Keratinocyte (primary cell): ENCODE measurements at regions not wholly inside any gene's neighbourhood (a gene's known extent, or its start where the extent isn't known, plus 50 kb on each side); places are given as distances from the start of the nearest gene placed in this dataset.

Experiments used
- EZH2 ChIP-seq: IDR thresholded peaks from one replicate; pipeline ENCODE4 v1.6.1; 2012; ENCODE audit warnings: inconsistent platforms, mild to moderate bottlenecking, low read length, moderate library complexity
- TF ChIP-seq, protein P1 (sequence below), 3 experiments: IDR thresholded peaks in 1 of 3; conservative IDR thresholded peaks in 1 of 3; optimal IDR thresholded peaks in 1 of 3; 2 replicates in 2 of 3; 3 replicates in 1 of 3; pipeline versions ENCODE3 to v1.5.1; 2011; ENCODE audit warnings: low read length in 3 of 3, mild to moderate bottlenecking in 3 of 3, moderate library complexity in 2 of 3, control low read depth in 1 of 3, inconsistent platforms in 1 of 3; ENCODE audit not compliant: insufficient read depth in 2 of 3; ENCODE audit errors: extremely low read depth in 1 of 3

DNA sequence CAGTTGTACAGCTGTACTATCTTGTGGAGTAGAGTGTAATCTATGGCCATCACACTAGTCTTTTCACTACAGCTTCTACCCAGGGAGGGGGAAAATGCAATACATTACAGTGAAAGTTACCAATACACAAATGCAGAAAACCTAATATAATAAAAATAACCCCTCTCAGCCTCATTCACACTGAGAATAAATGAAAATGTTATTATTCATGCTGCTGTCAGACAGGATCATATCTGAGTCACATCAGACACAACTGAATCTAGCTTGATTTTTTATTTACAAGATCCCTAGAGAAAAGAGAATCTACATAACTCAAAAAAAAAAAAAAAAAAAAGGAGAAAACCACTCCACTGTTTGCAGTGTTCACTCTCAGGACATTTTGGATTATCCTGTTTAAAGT lies 293.9 kb upstream of the ESRRG start:
- TF ChIP-seq, protein P1, sequence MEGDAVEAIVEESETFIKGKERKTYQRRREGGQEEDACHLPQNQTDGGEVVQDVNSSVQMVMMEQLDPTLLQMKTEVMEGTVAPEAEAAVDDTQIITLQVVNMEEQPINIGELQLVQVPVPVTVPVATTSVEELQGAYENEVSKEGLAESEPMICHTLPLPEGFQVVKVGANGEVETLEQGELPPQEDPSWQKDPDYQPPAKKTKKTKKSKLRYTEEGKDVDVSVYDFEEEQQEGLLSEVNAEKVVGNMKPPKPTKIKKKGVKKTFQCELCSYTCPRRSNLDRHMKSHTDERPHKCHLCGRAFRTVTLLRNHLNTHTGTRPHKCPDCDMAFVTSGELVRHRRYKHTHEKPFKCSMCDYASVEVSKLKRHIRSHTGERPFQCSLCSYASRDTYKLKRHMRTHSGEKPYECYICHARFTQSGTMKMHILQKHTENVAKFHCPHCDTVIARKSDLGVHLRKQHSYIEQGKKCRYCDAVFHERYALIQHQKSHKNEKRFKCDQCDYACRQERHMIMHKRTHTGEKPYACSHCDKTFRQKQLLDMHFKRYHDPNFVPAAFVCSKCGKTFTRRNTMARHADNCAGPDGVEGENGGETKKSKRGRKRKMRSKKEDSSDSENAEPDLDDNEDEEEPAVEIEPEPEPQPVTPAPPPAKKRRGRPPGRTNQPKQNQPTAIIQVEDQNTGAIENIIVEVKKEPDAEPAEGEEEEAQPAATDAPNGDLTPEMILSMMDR (optimal IDR thresholded peaks at IDR 0.05 in 1 of 3, IDR thresholded peaks at IDR 0.05 in 1 of 3, conservative IDR thresholded peaks at IDR 0.05 in 1 of 3; ENCODE audit: extremely low read depth in 1 of 3, insufficient read depth in 2 of 3, low read length in 3 of 3): no peak
- TF ChIP-seq EZH2: no peak
